ENCODE measurements at regions not wholly inside any gene's neighbourhood (a gene's known extent, or its start where the extent isn't known, plus 50 kb on each side); places are given as distances from the start of the nearest gene placed in this dataset.
"Not testable (repeated sequence)": the region's sequence is repeated elsewhere in the genome, so short reads cannot be mapped to it uniquely, and the experiment has no call there.

DNA sequence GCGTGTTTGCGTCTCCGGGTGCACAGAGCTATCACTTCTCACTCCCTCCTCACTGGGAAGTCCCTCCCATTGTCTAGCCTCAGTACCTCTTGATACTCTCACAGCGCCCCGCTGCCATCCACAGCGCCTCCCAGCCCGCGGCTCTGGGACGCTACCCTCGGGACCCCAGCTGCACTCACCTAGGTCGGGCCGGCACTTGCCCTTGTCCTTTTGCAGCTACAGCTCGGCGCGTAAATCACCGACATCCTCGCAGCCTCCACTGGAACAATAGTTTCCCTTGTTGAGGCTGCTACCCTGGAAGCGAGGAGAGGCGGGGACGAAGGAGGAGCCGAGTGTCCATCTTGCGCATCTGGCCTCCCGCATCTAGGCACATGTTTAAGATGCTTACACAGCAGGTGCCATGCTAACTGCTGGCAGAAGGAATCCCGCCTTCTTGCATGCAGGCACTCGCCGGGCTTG is 269.5 kb upstream of the HSFY2 start:
- FAIRE-seq, result no peak

DNA sequence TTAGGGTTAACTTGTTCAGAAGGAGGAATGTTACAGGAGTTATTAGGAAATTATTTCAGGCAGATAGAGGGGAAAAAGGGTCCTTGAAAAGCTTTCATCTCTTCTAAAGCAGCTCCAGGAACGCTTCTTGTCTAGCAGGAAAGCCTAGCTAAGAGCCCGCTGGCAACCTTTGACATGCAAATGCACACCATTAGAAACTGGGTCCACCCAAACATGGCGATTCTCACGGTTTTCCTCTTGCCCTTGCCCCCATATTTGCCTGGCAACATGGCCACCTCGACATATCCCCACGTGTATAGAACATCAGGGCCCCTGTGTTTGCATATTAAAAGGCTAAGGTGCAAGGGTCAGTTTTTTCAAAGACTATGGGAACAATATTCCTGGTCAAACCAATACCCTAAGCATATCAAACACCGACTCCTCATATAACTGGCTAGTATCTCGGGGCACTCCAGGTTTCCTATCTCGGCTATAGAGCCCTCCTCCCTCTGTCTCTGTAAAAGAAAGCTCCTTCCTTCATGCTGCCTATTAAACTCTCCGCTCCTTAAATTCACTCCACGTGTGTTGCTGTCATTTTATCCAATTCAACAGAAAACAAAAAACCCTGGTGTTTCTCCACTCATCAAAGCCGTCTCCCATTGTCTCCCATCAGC is 268.9 kb upstream of the HSFY2 start:
- no peak for FAIRE-seq

DNA sequence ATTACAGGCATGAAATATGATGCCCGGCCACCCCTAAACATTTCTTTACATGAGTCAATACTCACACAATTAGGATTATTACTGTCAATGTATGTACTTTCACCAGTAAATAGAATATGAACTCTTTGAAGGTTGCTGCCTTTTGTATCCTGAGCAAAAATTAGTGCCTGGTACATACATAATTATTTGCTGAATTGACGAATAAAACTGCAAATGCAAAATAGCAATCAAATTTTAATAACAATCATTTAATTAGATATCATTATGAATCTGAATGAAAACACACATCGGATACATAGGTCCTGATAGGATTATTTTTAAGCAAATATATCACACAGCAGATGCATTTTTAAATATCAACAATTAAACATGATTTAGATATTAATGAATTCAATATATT is 253.1 kb upstream of the HSFY2 start:
- peak; percentile 53 for FAIRE-seq

DNA sequence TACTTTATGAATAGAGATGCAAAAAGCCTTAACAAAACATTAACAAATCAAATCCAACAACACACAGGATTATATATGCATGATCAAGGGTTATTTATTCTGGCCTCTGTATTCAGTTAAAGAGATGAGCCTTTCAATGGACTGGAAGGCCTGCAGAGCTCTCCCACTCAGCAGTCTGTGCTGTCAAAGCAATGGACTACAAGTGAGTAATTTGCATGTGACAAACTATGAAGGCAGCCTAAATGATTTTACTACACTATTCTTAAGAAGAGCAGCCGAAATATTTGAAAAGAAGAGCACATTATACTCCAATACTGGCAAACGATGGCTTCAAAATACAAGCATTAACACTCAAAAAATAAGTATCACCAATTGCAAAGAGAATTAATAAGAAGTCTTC is 250.4 kb upstream of the HSFY2 start:
- no peak for FAIRE-seq

DNA sequence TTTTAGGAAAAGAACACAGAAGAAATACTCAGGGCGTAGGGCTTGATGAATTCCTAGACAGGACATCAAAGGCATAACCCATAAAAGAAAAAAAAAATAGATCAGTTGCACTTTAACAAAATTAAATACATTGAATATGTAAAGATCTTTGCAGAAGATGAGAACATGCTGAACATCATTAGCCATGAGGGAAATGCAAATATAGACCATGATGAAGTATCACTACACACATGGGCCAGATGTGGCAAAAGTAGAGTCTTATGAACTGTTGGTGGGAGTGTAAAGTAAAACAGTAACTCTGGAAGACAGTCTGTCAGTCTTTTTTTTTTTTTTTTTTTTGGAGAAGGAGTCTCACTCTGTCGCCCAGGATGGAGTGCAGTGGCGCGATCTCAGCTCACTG is 246.7 kb upstream of the HSFY2 start:
- FAIRE-seq, result no peak

DNA sequence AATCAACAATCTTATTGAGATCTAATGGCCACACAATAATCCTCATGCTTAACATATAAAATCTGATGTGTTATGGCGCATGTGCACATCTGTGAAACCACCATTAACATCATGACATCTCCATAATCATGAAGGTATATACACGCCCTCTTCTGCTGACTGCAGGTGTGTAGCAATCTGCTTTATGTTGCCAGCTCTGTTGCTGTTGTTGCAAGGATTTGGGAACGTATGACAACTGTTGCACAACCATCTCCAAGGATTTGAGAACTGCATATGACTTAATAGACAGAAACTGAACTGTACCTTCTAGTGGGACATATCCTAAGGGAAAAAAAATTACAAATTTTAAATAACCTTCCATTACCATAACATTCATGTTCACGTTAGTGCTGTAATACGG is 243.5 kb upstream of the HSFY2 start:
- no peak for FAIRE-seq

DNA sequence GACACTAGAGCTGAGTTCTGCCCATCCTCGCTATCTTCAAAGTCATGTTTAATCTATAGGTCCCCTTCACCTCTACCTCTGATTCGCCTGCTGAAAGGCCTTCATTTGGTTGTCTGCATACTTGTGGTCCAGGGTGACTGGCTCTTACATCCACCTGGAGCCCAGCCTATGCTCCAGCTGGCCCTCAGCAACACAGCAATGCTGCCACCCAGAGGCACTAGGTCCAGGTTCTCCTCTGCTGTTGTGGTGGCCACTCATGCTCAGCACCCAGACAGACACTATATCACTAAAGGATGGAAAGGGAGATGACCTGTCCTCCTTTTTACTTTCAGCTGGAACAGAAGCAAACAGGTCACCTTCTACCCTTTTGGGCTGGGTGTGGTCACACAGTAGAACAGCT is 242.3 kb upstream of the HSFY2 start:
- no peak for FAIRE-seq

DNA sequence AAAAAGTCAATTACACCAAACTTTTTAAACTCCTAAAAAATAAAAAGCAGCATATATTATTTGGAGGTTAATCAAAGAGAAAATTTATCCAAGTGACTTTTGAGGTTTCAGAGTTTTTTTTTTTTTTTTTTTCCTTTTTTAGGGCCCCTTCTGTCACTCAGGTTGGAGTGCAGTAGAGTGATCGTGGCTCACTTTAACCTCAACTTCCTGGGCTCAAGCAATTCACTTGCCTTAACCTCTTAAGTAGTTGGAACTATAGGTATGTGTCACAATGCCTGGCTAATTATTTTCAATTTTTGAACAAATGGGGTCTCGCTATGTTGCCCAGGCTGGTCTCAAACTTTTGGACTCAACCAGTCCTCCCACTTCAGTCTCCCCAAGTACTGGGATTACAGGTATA is 241.7 kb upstream of the HSFY2 start:
- FAIRE-seq, result no peak

DNA sequence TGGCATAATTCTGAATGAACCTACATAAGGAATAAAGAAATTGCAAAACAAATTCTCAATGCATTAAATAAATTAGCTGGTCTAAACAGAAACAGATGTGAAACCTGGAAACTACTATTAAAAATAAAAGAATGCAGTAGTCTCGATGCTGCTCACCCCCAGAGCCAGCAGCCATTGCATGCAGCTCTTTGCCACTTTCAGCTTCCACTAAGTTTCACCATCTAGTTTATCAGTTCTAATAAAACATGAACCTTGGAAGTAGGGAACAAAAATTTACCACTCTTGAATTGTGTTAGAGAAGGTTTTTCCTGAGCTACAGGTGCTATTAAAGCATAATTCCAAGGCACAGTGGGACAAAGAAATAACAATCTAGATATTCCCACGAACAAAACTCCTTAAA is 239.4 kb upstream of the HSFY2 start:
- FAIRE-seq, result no peak

DNA sequence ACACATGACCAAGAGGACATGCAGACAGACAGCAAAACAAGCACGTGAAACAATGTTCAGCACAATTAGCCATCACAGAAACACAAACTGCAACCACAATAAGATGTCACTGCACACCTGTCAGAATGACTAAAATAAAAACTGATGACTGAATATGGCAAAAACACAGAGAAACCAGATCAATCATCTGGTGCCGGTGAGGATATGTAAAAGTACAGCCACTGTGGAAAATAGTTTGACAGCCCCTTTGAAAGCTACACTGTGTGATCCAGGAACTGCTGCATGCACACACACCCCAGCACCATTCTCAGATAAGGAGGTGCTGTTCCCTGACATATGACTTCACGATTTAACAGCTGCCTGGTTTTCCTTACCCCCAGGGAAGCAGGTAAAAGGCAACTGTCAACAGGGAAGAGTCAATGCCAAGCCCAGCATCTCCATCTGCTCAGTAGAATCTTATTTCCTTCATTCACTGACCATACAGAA is 238.1 kb upstream of the HSFY2 start:
- FAIRE-seq, result no peak

DNA sequence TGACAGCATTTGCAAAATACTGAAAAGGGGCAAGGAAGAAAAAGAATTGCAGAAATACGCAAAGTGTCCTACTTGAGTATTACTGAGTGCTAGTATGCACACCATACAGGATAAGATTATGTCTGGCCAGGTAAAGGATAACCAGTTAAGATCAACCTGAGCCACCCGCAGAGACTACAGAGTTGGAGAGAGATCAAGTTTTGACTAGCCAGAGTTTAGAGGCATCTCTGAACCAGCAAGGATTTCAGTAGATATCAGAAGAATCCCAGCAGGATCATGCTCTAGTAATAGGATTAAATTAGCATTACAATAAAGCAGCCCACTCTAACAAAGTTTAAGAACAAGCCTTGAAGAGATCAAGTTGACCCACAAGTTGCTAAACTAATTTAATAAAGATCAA is 232.7 kb upstream of the HSFY2 start:
- FAIRE-seq, result no peak

DNA sequence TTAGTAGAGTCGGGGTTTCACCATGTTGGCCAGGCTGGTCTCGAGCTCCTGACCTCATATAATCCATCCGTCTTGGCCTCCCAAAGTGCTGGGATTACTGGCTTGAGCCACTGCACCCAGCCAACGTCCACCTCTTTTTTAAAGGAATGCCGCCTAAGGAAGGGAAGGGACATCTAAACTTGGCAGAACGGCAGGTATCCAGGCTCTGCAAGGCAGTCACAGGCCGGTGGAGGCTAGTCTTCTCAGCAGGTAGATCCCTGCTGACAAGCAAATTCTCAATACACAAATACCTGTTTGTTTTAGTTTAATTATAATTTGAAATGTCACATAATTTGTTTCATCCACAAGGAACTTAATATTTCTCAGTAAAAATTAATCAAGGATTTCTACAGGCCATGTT is 232.0 kb upstream of the HSFY2 start:
- no peak for FAIRE-seq

DNA sequence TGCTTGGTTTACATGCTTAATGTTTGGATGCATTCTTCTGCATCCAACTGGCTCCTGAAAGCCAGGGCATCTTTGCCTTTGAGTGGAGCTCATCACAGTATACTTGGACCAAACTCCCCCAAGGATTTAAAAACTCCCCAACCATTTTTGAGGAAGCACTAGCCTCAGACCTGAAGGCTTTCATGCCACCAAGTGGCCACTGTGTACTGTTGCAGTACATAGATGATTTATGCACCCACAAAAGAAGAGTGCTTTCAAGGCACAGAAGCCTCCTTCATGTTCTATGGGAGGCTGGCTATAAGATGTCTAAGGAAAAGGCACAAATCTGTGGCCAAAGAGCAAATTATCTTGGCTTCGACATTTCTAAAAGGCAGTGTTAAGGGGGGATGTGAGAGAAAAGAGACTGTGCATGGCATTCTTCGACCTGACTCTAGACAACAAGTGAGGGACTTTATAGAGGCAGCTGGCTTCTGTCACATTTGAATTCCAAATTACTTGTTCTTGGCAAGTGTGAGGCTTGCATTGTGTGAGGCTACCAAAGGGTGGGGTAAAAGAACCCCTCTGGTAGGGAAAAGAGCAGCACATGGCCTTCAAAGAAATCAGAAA is 224.2 kb upstream of the HSFY2 start:
- no peak for FAIRE-seq

DNA sequence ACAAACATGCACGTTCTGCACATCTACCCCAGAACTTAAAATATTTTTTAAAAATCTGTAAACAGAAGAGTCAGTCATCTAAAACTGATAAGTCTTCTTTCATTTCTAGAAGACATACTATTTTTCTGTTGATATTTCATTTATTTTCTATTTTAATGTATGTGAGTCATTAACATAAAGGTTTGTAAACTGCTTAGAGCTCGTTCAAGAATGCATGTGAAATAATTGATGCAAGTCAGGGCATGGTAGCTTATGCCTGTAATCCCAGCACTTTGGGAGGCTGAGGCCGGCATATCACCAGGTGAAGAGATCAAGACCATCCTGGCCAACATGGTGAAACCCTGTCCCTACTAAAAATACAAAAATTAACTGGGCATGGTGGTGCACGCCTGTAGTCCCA is 219.9 kb upstream of the HSFY2 start:
- no peak for FAIRE-seq

DNA sequence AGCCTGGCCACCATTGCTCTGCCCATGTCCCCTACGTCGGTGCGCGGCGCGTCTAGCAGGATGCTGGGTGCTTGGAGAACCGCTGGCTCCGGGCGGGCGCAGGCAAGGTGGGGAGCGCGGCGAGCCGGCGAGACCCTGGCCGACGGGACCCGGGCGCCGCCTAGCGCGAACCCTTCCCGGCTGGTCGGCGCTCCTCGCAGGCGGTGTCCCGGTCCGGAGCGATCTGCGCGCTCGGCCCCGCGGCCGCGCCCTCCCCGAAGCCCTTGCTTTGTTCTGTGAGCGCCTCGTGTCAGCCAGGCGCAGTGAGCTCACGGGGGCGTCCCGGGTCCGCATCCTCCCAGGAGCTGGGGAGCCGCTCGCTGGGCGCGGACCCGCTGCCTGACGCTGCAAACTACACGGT is 219.1 kb upstream of the HSFY2 start:
- not testable (repeated sequence) for FAIRE-seq

DNA sequence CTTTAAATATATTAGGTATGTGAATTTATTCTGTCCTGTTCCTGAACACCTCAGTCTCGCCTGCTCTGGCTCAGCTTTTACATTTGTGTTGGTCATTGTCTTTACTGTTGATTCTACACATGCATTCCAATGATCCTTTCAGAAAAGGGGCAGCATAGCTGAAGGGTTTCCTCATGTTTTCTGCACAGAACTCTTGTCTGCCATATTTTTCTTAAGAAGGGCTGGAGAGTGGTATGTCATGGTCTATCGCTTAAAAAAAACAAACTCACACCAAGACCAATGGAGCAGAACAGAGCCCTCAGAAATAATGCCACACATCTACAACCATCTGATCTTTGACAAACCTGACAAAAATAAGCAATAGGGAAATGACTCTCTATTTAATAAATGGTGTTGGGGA is 215.8 kb upstream of the HSFY2 start:
- no peak for FAIRE-seq

DNA sequence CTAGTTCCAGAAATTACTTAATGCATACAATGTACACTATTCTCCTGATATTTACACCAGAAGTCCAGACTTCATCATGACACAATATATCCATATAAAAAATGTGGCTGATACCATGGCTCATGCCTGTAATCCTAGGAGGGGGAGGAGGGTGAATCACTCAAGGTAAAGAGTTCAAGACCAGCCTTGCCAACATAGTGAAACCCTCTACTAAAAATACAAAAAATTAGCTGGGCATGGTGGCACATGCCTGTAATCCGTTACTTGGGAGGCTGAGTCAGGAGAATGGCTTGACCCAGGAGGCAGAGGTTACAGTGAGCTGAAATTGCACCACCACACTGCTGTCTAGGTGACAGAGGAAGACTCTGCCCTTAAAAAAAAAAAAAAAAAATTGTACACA is 192.5 kb upstream of the HSFY2 start:
- no peak for FAIRE-seq

DNA sequence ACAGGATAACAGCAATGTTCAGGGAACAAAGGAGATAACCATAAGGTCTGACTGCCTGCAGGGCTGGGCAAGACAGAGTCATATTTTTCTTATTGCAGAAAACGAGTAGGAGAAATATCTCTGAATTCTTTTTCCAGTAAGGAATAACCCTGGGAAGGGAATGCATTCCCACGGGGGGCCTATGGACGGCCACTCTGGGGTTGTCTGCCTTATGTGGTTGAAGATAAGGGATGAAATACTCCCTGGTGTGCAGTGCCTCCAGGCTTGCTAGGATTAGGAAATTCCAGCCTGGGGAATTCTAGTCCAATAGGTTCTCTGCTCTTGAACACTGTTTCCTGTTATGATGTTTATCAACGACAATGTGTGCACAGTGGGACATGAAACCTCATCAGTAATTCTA is 185.3 kb upstream of the HSFY2 start:
- FAIRE-seq, result no peak

DNA sequence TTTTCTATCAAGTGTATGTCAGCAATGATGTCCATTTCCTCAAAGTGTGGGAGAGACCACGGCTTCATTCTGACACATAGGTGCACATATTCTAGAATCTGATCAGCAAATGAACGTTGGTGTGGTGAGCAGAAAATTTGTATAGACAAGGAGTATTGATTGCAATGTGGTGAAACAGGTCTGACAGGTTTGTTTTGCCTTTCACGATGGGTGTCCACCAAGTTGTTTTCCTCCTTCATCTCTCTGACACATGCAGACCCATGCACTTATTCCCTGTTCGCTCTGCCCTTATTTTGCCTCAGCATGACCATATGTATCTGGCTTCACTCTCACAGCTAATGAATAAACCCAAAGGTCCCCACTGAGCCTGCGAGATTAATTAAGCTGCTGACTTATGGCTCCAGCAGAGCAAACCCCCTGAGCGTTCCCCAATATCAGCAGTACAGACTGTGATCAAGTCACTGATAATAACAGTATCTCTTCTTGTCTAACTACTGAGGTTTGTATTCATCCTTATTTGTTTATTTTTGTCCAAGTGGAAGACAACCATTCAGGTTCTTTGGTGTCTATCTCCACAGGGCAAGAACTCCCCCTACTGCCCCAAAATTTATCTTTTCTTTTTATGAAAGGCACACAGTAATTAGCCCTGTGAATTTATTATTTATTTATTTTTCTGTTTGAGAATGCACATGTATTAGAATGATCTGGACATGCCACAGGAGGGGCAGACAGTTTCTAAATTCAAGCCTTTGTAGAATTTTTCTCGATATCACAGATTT is 178.3 kb upstream of the HSFY2 start:
- FAIRE-seq, result no peak

DNA sequence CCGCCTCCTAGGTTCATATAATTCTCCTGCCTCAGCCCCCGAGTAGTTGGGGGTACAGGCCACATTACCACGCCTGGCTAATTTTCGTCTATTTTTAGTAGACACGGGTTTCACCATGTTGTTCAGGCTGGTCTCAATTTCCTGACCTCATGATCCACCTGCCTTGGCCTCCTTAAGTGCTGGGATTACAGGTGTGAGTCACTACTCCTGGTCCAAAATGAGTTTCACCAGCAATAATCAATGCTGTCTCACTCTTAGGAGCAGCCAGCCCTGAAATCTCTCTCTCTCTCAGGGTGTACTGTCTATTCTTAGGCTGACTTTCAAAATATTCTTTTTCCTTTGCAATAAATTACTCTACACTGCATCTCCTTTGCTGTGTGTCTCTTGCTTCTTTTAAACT is 177.5 kb upstream of the HSFY2 start:
- peak; percentile 33 for FAIRE-seq

DNA sequence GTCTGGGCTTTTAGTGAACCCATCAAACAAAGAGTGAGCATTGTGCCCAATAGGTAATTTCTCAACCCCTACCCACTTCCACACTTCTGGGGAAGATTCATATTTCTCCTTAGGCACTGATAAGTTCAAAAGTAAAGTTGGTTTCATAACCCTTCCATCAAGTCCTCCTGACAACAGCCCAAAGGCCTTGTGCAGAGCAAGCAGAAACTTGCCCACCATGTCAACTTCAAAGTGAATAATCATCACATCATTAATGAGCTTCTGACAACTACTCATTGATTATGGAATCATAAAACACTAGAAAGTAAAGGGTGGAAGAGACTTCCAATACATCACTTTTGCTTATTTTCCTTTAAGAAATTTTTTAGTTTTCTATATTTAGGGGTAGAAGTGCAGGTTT is 163.3 kb upstream of the HSFY2 start:
- FAIRE-seq, result no peak

DNA sequence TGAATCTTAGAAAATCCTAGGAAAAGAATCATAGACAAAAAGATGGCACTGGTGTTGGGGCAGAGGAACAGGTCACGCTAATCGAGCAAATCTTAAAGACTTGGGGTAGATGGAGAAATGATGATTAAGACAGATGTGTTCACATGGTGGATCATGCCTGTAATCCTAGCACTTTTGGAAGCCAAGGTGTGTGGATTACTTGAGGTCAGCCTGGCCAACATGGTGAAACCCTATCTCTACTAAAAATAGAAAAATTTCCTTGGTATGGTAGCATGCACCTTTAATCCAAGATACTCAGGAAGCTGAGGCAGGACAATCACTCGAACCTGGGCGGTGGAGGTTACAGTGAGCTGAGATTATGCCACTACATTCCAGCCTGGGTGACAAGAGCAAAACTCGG is 145.7 kb upstream of the HSFY2 start:
- no peak for FAIRE-seq

DNA sequence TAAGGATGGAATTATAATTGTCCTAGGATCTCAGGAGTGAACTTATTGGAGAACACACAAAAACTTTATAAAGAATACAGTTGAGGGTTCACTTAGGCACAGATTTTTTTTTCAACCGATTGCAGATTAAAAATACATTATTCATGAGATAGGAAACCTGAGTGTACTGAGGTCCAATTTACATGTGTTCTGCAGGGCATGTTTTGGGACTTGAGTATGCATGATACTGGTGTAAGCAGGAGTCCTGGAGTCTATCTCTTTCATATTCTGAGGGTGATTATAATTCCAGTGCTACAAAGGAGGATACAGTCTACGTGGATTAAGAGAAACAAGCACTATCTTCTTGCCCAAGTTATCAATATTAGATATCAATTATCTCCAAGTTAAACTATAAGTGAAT is 139.3 kb upstream of the HSFY2 start:
- FAIRE-seq, result no peak

DNA sequence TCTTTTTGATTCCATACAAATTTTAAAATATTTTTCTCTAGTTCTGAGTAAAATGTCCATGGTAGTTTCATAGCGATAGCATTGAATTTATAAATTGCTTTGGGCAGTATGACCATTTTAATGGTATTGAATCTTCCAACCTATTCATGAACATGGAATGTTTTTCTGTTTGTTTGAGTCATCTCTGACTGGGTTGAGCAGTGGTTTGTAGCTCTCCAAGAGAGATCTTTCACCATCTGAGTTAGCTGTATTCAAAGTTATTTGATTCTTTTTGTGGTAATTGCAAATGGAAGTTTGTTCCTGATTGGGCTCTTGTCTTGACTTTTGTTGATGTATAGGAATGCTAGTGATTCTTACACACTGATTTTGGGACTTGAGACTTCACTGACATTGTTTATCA is 136.3 kb upstream of the HSFY2 start:
- no peak for FAIRE-seq

Data from islet of Langerhans (tissue), 1 donor.